Stimulated activated CD8-positive, alpha-beta memory T cell treated with anti-CD3 and anti-CD28 coated beads, Interleukin-7, amount 100 ng/mL, for 48 hours (primary cell): ENCODE measurements at regions not wholly inside any gene's neighbourhood (a gene's known extent, or its start where the extent isn't known, plus 50 kb on each side); places are given as distances from the start of the nearest gene placed in this dataset.
"Not testable (repeated sequence)": the region's sequence is repeated elsewhere in the genome, so short reads cannot be mapped to it uniquely, and the experiment has no call there.

Source experiments
- DNase-seq, 2 donors: peaks; one replicate each; pipeline ENCODE4 v3.0.0-alpha.2; 2020; ENCODE audit warnings: low read depth in 1 of 2; ENCODE audit errors: extremely low read depth in 1 of 2

- no peak for DNase-seq
Observed at GRCh38 chr16:13453325-13453724, 466.6 kb upstream of the ERCC4 start.

GRCh38 chr16:13453938-13454553 lies 465.9 kb upstream of the ERCC4 start:
- no peak for DNase-seq

GRCh38 chr16:13463619-13464018 lies 456.3 kb upstream of the ERCC4 start:
- no peak for DNase-seq

- DNase-seq = no peak
Observed at GRCh38 chr16:13471036-13471435, 448.9 kb upstream of the ERCC4 start.

GRCh38 chr16:13478991-13479390 lies 441.0 kb upstream of the ERCC4 start:
- DNase-seq = no peak

GRCh38 chr16:13479549-13479948 lies 440.4 kb upstream of the ERCC4 start:
- no peak for DNase-seq

- no peak for DNase-seq
Observed at GRCh38 chr16:13480801-13481200, 439.2 kb upstream of the ERCC4 start.

- no peak for DNase-seq
Observed at GRCh38 chr16:13483121-13483520, 436.8 kb upstream of the ERCC4 start.

- DNase-seq = not testable (repeated sequence)
Observed at GRCh38 chr16:13489416-13489815, 430.5 kb upstream of the ERCC4 start.

- no peak for DNase-seq
Observed at GRCh38 chr16:13492046-13492445, 427.9 kb upstream of the ERCC4 start.

GRCh38 chr16:13503960-13504635 lies 415.9 kb upstream of the ERCC4 start:
- no peak for DNase-seq

- no peak for DNase-seq
Observed at GRCh38 chr16:13507530-13507929, 412.4 kb upstream of the ERCC4 start.

GRCh38 chr16:13510425-13511151 lies 409.4 kb upstream of the ERCC4 start:
- DNase-seq = no peak

GRCh38 chr16:13517841-13518240 lies 402.1 kb upstream of the ERCC4 start:
- DNase-seq = no peak

- DNase-seq = no peak
Observed at GRCh38 chr16:13519871-13520270, 400.1 kb upstream of the ERCC4 start.

- DNase-seq = no peak
Observed at GRCh38 chr16:13521356-13521755, 398.6 kb upstream of the ERCC4 start.

GRCh38 chr16:13527332-13527731 lies 392.6 kb upstream of the ERCC4 start:
- DNase-seq = no peak

- no peak for DNase-seq
Observed at GRCh38 chr16:13528691-13529090, 391.3 kb upstream of the ERCC4 start.

GRCh38 chr16:13529193-13529982 lies 390.6 kb upstream of the ERCC4 start:
- no peak for DNase-seq

- DNase-seq = no peak
Observed at GRCh38 chr16:13540771-13541170, 379.2 kb upstream of the ERCC4 start.

GRCh38 chr16:13542284-13542683 lies 377.7 kb upstream of the ERCC4 start:
- no peak for DNase-seq
